Keratinocyte (primary cell): ENCODE measurements at regions not wholly inside any gene's neighbourhood (a gene's known extent, or its start where the extent isn't known, plus 50 kb on each side); places are given as distances from the start of the nearest gene placed in this dataset.

ENCODE experiments used
- DNase-seq: peaks from one replicate; pipeline ENCODE4 v3.0.0-alpha.2; 2011; ENCODE audit warnings: low read depth, missing footprints, low spot score
- FAIRE-seq: peaks from 2 replicates; lab custom pipeline; 2011; peaks lifted over from hg19 to GRCh38; lab: Jason Lieb, UNC
- H2AFZ ChIP-seq: 2 replicates; pipeline ENCODE4 v1.6.0; 2012; ENCODE audit warnings: low read length, control low read depth, inconsistent platforms; ENCODE audit not compliant: control insufficient read depth
- H3K27ac ChIP-seq: 2 replicates; pipeline ENCODE4 v1.5.1; 2011; ENCODE audit warnings: low read length; ENCODE audit not compliant: control insufficient read depth, insufficient read depth
- H3K27me3 ChIP-seq: 3 replicates; pipeline ENCODE4 v1.6.0; 2011; ENCODE audit warnings: low read length; ENCODE audit not compliant: control insufficient read depth, insufficient read depth; ENCODE audit errors: extremely low read depth
- H3K36me3 ChIP-seq, 2 experiments: 2 replicates in 1 of 2; 3 replicates in 1 of 2; pipeline ENCODE4 v1.5.1; 2011; ENCODE audit warnings: low read length in 2 of 2, mild to moderate bottlenecking in 1 of 2; ENCODE audit not compliant: control insufficient read depth in 2 of 2, insufficient read depth in 2 of 2; ENCODE audit errors: extremely low read depth in 1 of 2
- H3K4me1 ChIP-seq: 3 replicates; pipeline ENCODE4 v1.5.1; 2011; ENCODE audit warnings: low read length; ENCODE audit not compliant: control insufficient read depth, insufficient read depth; ENCODE audit errors: extremely low read depth
- H3K4me2 ChIP-seq: 3 replicates; pipeline ENCODE4 v1.6.0; 2011; ENCODE audit warnings: low read depth, low read length; ENCODE audit not compliant: control insufficient read depth, insufficient read depth; ENCODE audit errors: extremely low read depth
- H3K4me3 ChIP-seq, 3 experiments: fragments of 200-600 bp in 1 of 3; sonication (generic) in 1 of 3; 2 replicates in 2 of 3; 3 replicates in 1 of 3; pipeline ENCODE4 v1.5.1; 2011 to 2016; ENCODE audit warnings: low read length in 3 of 3, mild to moderate bottlenecking in 3 of 3, control low read depth in 2 of 3, inconsistent platforms in 1 of 3, low read depth in 1 of 3, mixed read lengths in 1 of 3, mixed run types in 1 of 3, moderate library complexity in 1 of 3; ENCODE audit not compliant: control insufficient read depth in 2 of 3, insufficient read depth in 2 of 3; ENCODE audit errors: extremely low read depth in 1 of 3
- H3K79me2 ChIP-seq: 2 replicates; pipeline ENCODE4 v1.6.0; 2012; ENCODE audit warnings: low read length; ENCODE audit not compliant: control insufficient read depth, insufficient read depth
- H3K9ac ChIP-seq: 3 replicates; pipeline ENCODE4 v1.6.0; 2011; ENCODE audit warnings: low read length; ENCODE audit not compliant: control insufficient read depth, insufficient read depth; ENCODE audit errors: extremely low read depth
- H3K9me1 ChIP-seq: 3 replicates; pipeline ENCODE4 v1.6.0; 2011; ENCODE audit warnings: low read length; ENCODE audit not compliant: control insufficient read depth, insufficient read depth; ENCODE audit errors: extremely low read depth
- H3K9me3 ChIP-seq: 2 replicates; pipeline ENCODE4 v1.5.1; 2012; ENCODE audit warnings: low read depth, low read length; ENCODE audit not compliant: control insufficient read depth
- H4K20me1 ChIP-seq: 3 replicates; pipeline ENCODE4 v1.6.0; 2011; ENCODE audit warnings: low read length; ENCODE audit not compliant: control insufficient read depth, insufficient read depth; ENCODE audit errors: extremely low read depth
- EZH2 ChIP-seq: IDR thresholded peaks from one replicate; pipeline ENCODE4 v1.6.1; 2012; ENCODE audit warnings: inconsistent platforms, mild to moderate bottlenecking, low read length, moderate library complexity
- dilution Hi-C: fragments of 300-500 bp; cut with MboI; formaldehyde crosslinking; loops from one replicate; pipeline ENCODE4 v1.7.0; 2020; ENCODE audit warnings: low sequenced_read_pairs; ENCODE audit not compliant: extremely low pct_ligation_motif_present
- TF ChIP-seq, protein P1 (sequence below), 3 experiments: IDR thresholded peaks in 1 of 3; conservative IDR thresholded peaks in 1 of 3; optimal IDR thresholded peaks in 1 of 3; 2 replicates in 2 of 3; 3 replicates in 1 of 3; pipeline versions ENCODE3 to v1.5.1; 2011; ENCODE audit warnings: low read length in 3 of 3, mild to moderate bottlenecking in 3 of 3, moderate library complexity in 2 of 3, control low read depth in 1 of 3, inconsistent platforms in 1 of 3; ENCODE audit not compliant: insufficient read depth in 2 of 3; ENCODE audit errors: extremely low read depth in 1 of 3

DNA sequence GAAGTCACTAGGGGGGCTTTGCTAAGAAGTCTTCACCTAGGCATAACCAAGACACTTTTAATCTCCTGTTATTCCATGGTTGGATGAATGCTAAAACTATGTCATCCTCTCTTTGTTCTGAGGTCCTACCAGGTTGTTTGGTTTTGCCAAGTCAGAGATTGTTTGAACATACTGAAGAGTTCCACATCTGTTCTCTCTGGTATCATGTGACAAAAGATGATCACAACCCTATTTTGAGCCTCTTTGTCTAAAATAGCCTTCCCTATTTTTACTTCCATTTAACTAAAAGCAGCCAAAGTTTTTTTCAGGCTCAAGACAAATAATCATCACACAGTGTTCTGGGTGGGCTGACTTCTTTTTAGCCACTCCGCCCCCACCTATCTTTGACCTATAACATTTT is 218.4 kb upstream of the LMCD1 start:
- TF ChIP-seq EZH2: no peak
- TF ChIP-seq, protein P1, sequence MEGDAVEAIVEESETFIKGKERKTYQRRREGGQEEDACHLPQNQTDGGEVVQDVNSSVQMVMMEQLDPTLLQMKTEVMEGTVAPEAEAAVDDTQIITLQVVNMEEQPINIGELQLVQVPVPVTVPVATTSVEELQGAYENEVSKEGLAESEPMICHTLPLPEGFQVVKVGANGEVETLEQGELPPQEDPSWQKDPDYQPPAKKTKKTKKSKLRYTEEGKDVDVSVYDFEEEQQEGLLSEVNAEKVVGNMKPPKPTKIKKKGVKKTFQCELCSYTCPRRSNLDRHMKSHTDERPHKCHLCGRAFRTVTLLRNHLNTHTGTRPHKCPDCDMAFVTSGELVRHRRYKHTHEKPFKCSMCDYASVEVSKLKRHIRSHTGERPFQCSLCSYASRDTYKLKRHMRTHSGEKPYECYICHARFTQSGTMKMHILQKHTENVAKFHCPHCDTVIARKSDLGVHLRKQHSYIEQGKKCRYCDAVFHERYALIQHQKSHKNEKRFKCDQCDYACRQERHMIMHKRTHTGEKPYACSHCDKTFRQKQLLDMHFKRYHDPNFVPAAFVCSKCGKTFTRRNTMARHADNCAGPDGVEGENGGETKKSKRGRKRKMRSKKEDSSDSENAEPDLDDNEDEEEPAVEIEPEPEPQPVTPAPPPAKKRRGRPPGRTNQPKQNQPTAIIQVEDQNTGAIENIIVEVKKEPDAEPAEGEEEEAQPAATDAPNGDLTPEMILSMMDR (optimal IDR thresholded peaks at IDR 0.05 in 1 of 3, IDR thresholded peaks at IDR 0.05 in 1 of 3, conservative IDR thresholded peaks at IDR 0.05 in 1 of 3; ENCODE audit: extremely low read depth in 1 of 3, insufficient read depth in 2 of 3, low read length in 3 of 3): no peak
- Histone ChIP-seq H3K36me3 (no peaks in the 10 kb centered on the region), H3K4me1 (no peaks in the 10 kb centered on the region), H3K9me3 (no peaks in the 10 kb centered on the region), H3K4me3 (no peak overlapping the region), H3K27ac (no peak overlapping the region), H2AFZ (no peak overlapping the region), H3K9me1 (no peaks in the 10 kb centered on the region), H3K9ac (no peak overlapping the region), H3K4me2 (no peak overlapping the region), H3K79me2 (no peaks in the 10 kb centered on the region), H4K20me1 (no peaks in the 10 kb centered on the region), H3K27me3 (no peaks in the 10 kb centered on the region)
- FAIRE-seq (no peak), DNase-seq (no peak)
- dilution Hi-C loops: no loop called here

DNA sequence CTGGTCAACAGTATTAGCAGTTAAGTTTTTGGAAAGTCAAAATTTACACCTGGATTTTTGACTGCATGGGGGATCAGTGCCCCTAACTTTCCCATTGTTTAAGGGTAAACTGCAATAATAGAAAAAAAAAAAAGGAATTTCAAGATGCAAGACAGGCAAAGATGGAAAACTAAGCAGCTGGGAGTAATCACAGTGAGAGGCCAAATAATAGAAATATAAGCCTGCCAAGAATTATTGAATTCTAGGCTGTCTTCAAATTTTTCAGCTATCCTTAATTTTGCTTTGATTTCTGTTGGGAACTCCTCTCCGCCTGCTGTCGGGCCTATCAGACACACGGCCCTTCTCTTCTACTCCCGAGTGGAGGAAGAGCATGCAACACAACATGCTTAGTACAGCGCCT is 215.5 kb upstream of the LMCD1 start:
- FAIRE-seq: no peak
- H2AFZ ChIP-seq: no peak overlapping the region
- H3K4me1 ChIP-seq: no peaks in the 10 kb centered on the region
- no peaks in the 10 kb centered on the region for H3K79me2 ChIP-seq
- H3K36me3 ChIP-seq: no peaks in the 10 kb centered on the region
- H3K4me3 ChIP-seq: no peak overlapping the region
- no peaks in the 10 kb centered on the region for H4K20me1 ChIP-seq
- DNase-seq: no peak
- no peak overlapping the region for H3K9ac ChIP-seq
- H3K27ac ChIP-seq: no peak overlapping the region
- no peak overlapping the region for H3K4me2 ChIP-seq
- no peaks in the 10 kb centered on the region for H3K27me3 ChIP-seq
- TF ChIP-seq, protein P1 (optimal IDR thresholded peaks at IDR 0.05 in 1 of 3, IDR thresholded peaks at IDR 0.05 in 1 of 3, conservative IDR thresholded peaks at IDR 0.05 in 1 of 3; ENCODE audit: extremely low read depth in 1 of 3, insufficient read depth in 2 of 3, low read length in 3 of 3): no peak
- no peak for TF ChIP-seq EZH2
- no peaks in the 10 kb centered on the region for H3K9me3 ChIP-seq
- no peaks in the 10 kb centered on the region for H3K9me1 ChIP-seq
- dilution Hi-C loops: no loop called here
